Activated CD8-positive, alpha-beta memory T cell treated with anti-CD3 and anti-CD28 coated beads, Interleukin-2, amount 50 U/mL, for 1 hour (primary cell): ENCODE measurements at regions not wholly inside any gene's neighbourhood (a gene's known extent, or its start where the extent isn't known, plus 50 kb on each side); places are given as distances from the start of the nearest gene placed in this dataset.
A peak's percentile ranks its signal among the peaks of the same experiment; 100 is the strongest.
"Not testable (repeated sequence)": the region's sequence is repeated elsewhere in the genome, so short reads cannot be mapped to it uniquely, and the experiment has no call there.

Experiments used
- DNase-seq: peaks from one replicate; pipeline ENCODE4 v3.0.0-alpha.2; 2020; ENCODE audit errors: extremely low read depth

DNA sequence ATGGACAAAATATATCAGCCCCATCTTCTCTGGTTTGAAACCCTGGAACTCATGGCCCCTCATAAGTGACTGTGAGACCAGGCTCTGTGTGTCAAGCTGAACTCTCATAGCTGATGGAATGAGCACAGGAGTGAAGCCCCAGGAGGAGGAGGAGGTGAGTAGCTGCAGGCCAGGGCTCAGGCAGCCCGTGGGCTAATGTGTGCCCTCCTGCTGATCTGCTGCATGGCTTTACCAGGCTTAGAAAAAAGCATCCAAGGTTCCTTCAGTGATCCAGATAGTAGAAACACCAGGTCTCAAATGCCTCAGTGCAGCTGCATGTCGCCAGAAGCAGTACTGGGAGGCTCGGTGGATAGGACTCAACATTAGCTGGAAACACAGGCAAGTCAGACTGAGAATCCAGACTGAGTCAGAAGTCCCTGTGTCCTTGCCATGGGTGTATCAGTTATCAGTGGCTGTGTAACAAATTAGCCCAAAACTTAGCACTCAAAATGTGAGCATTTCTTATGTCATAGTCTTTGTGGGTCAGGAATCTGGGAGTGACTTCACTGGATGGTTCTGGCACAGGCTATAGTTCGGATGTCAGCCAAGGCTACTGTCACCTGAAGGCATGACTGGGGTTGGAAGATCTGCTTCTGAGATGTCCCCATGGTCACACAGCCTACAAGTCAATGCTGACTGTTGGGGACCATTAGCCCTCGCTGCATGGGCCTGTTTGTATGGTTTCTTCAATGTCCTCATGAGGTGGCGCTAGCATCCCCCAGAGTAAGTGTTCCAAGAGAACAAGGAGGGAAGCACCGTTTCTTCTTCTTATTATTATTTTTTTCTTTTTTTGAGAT, 255.4 kb upstream of the IRF2BP2 start:
- no peak for DNase-seq

DNA sequence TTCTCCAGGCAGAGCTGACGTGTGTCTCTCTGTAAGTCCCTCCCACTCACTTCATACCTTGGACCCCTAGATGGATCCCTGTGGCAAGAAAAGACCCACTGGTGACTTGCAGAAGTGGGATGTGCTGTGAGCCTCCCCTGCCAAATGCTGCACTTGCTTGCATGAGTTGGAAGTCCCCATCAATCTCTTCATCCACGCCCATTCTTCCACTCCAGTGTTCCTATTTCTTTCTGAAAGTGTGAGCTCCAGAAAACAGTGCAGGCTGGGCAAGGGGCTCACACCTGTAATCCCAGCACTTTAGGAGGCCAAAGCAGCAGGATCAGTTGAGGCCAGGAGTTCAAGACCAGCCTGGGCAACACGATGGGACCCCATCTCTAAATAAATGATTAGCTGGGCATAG, 254.1 kb upstream of the IRF2BP2 start:
- no peak for DNase-seq

DNA sequence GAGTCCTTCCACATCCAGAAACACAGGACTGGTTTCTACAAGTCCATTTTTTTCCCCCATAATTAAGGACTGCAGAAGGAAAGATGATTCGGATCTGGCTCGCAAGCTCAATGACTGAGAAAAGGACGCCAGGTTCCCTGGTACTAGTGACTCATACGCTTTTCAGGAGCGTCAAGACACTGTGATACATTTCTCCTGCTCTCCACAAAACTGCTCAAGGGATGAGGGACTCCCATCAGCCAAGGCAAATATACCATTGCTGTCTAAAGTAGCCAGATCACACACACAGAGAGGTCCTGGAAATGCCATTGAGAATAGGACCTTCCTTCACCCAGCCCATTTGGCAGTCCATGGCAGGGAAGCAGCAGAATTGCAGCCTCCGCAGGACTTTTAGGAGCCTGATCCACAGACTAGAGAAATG, 253.6 kb upstream of the IRF2BP2 start:
- no peak for DNase-seq

DNA sequence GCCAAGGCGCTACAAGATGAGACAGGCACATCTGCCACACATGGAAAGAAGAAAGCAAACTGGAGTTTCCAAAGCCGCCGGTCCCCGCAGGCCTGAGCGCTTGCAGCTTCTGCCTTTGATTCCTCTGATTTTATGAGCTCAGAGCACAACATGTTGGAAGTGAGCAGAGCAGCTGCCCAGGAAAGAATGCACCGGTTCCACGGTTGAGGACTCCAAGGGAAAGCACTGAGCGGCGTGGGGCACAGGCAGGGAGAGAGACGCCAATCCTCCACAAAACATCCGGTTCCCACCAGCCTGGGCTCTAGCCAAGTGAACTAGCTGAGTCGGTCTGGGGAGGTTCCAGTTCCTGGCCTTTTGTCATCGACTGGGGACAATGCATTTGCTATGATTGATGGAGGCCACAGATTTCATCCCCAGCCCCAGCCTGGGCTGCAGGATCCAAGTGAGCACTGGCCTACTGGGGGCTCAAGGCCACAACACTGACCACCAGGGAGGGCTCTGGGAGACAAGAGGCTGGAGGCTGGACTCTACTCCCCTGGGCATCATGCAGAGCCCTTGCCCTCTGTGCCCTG, 253.1 kb upstream of the IRF2BP2 start:
- no peak for DNase-seq

DNA sequence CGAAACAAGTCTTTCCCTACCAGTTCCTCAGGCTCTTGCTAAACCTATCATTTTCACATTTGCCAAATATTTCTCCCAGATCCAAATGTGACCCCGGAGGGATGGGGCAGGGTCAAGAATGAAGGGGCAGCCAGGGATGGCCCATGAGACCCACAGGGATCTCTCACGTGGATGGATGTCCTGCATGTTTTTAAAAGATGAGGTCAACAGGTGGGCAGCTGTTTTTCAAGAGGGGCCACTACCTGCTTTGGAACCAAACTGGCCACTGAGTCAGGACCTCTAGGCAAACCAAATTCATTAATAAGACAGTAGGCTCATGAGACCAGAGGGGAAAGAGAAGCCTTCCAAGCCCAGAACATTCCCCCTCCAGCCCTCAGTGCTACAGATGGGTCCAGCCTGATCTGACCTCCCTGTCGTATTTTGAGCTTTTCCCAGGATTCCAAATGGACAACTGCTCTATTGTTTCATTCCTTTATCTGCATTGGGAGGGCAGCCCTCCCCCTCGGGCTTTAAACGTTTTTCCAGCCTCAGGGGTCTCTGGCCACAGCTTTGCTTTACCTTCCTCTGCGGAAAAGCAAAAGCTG, 252.5 kb upstream of the IRF2BP2 start:
- DNase-seq: no peak

DNA sequence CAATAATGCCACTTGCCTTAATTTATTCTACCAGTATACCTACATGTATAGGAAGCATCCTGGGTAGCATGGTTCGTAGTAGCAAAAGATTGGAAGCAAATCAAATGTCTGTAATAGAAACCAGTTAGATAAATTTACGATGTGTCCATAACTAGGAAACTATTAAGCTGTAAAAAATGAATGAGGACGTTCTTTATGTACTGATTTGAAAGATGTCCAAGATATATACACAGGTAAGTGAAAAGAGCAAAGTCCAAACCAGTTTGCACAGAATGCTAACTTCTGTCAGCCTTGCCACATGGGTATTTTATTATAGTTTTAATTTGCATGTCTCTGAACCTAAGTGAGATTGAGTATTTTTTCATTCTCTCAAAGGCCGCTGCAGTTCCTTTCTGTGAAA, 251.8 kb upstream of the IRF2BP2 start:
- no peak for DNase-seq

DNA sequence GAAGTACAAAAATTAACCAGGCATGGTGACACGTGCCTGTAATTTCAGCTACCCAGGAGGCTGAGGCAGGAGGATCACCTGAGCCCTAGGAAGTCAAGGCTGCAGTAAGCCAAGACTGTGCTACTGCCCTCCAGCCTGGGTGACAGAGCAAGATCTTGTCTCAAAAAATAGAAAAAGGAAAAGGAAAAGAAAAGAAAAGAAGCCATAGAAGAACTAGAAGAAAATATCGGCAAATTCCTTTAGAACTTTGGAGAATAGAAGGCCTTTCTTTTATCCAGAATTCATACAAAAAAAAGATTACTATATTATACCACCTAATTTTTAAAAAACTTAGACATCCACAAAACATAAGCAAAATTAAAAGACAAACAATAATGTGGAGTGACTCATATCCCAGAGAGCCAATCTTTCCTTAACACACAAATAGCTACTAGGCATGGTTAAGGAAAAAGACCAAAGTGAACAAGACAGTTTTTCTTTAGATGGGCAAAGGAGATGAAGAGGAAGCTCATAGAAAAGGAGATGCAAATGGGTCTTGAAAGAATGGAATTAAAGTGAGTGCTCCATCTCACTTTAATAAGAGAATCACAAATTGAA, 251.1 kb upstream of the IRF2BP2 start:
- no peak for DNase-seq

DNA sequence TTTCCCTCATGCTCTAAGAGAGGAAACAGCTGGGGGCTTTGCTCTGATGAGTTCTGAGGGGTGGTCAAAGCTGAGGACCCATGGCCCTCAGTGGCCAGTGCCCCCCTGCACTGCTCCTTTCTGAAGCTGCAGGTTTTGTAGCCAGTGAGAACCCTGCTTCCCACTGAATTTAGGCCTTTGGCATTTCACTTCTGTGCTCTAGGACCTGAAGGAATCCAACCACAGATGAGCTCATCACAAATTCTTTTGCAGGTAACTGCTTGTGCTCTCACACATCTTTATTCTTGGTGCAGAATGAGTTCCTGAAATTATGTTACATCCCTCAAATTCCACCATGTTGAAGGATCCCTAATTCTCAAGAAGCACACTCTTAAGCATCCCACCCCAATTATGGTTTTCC, 248.7 kb upstream of the IRF2BP2 start:
- no peak for DNase-seq

DNA sequence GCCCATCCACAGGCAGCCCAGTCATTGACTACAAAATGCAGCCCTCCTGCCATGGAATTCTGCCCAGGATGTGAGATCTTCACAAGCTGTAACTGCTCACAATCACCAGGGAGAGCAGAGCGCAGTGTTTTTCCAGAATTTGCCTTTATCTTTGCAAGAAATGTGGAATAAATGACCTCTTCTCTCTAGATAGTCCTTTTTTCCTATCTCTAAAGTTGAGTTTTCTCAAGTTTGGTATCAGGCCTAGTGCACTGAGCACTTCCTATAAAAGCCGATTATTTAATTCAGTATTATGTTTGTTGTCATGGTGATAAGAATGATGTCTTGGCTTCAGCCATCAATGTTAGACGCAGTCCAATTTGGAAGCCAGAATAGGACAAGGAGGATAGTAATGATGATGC, 246.9 kb upstream of the IRF2BP2 start:
- DNase-seq: no peak

DNA sequence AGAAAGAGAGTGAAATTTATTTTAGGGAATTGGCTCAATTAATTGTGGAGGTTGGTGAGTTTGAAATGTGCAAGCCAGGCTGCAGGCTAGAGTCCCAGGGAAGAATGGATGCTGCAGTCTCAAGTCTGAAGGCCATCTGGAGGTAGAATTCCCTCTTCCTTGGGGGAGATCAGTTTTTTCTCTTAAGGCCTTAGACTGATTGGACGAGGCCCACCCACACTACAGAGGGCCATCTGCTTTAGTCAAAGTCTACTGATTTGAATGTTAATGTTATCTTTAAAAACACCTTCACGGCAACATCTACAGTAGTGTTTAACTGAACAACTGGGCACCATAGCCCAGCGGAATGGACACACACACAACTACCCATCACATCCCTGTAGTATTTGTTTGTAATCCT, 245.9 kb upstream of the IRF2BP2 start:
- no peak for DNase-seq

DNA sequence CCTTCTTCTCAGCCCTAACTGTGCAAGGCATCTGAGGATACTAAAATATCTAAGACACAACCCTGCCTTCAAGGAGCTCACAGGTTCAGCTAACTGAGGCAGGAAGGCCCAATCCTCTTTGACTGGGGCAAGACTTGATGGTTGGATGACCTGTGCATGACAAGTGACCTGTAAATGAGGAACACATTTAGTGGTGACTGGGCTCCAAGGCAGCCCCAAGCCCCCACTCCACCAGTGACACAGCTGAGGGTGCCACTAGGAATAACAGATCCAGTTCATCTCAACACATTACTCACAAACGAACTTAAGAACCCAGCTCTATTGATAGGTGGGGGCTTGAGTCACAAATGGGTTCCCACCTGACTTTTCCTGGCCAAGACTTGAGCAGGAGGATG, 244.7 kb upstream of the IRF2BP2 start:
- DNase-seq: no peak

DNA sequence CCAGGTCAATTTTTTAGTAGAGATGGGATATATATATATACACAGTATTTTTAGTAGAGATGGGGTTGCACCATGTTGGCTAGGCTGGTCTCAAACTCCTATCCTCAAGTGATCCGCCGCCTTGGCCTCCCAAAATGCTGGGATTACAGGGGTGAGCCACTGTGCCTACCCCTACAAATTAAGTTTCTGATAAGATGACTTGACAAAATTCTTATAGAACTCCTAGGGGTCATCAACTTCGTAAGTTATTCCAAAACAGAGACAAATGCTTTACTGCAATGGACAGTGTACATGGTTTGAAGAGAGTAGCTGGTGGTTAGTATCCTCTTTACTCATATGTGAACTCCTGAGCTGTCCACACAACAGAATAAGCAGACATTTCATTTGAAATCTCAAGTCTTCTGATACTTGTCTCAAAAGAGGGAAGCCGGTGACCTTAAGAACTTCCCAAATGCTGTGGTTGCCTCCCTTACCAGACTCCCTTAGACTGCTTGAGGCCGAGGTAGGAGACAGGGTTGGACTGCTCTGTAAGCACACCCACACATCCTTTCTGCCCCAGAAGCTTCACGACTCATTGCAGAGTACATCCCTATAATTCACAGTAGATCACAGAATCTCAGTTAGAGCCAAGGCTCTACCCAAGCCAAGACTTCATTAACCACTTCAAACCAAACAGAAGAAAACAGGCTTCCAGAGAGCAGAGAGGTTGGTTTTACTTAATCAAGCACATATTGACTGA, 244.1 kb upstream of the IRF2BP2 start:
- DNase-seq: no peak

DNA sequence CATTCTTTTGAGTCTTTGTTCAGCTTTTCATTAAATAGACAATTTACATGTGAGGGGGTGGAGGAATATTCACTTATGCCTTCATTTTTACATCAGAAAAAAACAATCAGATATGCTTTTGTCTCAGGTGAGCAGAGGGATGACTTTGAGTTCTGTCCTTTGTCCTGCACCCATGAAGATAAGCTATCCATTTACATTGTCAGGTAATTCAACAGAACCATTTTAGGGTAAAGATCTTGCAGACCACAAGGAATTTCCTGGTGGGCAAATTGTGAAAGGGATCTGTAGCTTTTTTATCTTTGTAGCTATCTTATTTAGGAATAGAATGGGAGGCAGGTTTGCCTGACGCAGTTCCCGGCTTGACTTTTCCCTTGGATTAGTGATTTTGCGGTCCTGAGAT, 242.7 kb upstream of the IRF2BP2 start:
- no peak for DNase-seq

DNA sequence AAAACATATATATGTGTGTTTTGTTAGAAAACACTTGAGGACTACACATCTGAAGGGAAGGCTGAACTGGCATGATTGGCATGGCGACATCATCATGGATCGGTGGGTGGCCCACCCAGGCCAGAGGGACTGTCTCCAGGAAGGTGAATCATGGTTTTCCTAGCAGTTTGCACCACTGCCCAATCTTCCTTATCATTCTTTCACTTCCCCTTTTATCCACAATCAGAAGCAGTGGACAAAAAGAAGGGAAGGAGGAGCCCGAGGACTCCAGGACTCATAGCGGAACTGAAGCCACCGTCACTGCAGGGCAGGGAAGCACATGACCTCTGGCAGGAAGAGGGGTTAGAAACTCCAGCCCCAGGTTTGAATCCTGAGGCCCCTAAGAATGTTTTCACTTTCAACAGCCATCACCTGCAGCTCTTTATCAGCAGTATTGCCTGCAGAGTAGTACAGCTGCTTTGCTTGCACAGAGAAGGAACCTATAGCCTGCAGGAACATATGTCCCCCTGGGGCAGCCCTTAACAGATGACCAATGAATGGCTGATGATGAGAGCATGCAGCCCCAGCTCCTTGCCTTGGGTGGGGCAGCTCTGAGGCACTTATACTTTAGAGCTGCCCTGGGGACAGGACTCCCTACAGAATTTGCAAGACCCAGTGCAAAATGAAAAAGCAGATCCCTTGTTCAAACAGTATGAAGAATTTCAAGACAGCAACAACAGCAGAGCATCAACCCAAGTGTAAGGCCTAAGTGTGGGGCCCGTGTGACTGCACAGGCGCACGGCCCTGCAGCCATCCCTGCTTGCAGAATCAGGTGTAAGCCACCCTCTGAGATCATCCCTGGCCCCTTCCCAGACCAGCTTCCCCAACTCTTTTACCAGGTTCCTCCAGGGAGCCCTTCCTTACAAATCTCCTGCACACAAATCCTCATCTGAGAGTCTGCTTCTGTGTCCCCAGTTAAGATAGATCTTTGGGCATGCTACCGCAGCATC, 241.8 kb upstream of the IRF2BP2 start:
- no peak for DNase-seq

DNA sequence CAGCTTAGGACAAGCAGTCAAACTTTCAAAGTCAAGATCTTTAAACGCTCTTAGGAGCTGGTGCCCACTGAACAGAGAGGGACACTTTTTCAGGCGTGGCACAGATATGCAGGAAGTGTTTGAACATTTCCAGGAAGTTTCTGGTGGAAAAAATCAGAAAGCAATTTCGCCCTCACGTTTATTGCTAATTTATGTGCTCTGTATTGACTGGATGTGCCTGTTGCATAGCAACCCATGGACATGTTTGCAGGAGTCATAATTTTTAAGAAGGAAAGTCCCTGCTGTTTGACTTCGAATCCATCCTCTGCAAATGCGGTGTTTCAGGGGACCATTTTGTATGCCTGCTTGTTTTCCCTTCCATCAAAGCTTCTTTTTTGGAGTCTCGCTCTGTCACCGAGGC, 239.9 kb upstream of the IRF2BP2 start:
- no peak for DNase-seq

DNA sequence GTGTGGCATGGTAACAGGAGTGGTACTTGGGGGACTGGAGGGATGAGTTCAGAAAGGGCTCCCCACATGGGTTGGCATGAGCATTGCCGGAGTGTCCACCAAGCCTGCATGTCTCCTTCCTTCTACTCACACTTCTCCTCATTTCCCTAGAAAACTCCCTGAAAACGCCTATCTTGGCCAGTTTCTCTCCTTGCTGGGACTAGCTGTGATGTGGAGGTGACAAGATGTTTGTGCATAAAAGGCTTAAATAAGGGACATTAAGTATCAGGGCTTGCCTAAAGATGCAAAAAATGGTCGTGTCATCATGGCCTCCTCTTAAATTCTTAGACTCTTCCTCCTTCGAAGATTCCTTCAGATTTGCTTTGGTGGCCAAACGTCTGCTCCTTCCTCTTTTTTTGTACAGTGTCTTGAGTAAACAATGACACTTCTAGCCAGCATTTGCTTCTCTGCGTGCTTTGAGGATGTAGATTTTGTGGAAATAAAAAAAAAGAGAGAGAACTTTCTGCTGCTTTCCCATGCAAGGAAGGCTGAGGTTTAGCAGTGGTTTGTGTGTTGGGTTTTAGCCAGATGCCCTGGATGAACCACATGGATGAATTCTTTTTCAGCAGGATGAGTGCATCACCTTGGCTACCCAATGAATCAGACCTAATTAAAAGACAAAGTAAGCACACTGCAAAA, 239.1 kb upstream of the IRF2BP2 start:
- no peak for DNase-seq

DNA sequence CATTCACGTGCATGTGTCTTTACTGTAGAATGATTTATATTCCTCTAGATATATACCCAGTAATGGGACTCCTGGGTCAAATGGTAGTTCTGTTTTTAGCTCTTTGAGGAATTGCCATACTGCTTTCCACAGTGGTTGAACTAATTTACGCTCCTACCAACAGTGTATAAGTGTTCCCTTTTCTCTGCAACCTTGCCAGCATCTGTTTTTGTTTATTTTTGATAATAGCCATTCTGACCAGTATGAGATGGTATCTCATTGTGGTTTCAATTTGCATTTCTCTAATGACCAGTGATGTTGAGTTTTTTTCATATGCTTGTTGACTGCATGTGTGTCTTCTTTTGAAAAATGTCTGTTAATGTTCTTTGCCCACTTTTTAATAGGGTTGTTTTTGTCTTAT, 236.8 kb upstream of the IRF2BP2 start:
- not testable (repeated sequence) for DNase-seq

DNA sequence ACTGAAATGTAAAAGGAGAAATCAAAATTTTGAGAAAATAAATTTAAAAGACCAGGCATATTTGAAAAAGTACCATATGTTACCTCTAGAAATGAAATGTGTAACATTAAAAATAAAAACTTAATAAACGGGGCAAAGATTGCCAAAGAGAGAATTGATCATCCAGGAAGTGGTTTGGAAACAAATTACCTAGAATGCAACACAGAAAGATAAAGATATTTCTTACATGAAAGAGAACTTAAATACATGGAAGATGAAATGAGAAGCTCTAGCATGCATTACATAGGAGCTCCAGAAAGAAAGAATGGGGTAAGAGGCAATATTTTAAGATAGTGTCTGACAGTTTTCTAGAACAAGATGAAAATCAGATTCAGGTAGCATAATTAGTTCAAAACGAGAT, 235.9 kb upstream of the IRF2BP2 start:
- DNase-seq: no peak

DNA sequence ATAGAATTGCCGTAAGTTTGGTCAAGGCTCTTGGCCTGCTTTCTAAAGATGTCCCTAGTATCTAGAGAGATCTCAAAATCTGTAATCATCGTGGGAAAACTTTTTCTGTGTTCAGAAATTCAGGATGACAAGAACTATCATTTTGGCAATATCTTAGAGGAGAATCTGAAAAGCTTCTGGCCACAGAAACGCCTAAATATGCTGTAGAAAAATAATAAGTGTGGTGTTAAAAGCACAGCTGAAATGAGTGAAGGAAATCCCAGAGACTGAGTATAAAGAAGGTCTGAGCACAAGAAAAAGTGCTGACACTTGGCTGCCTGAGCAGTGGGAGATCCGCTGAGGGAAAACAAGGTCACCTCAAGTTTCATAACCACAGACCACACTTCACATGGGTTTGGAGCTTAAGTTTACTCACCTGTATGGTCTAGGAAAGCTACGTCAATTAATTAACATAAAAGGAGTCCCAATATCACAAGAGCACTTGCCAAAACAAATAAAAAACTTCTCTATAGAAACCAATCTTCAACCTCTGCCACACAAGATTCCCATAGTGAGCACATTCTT, 235.2 kb upstream of the IRF2BP2 start:
- DNase-seq: peak; percentile 43

DNA sequence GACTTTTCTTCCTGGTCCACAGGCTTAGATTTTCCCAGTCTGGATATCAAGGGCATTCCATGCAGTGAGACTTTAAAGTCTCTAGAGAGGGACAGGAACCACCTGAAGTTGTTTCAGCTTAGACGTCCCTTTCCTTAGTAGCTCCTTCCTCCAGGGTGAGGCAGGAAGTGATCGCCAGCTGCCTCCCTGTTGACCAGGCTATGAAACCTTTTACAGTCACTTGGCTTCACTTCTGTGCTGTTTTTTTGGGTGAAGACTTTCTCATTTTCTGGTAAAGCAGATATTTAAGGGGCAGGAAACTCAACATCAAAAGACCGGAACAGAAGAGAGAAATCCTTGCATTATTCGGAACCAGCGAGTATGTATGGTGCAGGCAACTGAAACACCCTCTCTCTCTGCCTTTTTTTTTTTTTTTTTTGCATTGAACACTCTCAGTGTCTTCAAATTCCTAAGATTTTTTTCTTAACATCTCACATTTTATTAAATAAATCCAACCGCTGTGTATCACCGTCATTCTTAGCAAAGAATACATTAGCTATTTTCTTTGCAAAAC, 234.6 kb upstream of the IRF2BP2 start:
- no peak for DNase-seq
